ENCODE measurements at regions not wholly inside any gene's neighbourhood (a gene's known extent, or its start where the extent isn't known, plus 50 kb on each side); places are given as distances from the start of the nearest gene placed in this dataset.

DNA sequence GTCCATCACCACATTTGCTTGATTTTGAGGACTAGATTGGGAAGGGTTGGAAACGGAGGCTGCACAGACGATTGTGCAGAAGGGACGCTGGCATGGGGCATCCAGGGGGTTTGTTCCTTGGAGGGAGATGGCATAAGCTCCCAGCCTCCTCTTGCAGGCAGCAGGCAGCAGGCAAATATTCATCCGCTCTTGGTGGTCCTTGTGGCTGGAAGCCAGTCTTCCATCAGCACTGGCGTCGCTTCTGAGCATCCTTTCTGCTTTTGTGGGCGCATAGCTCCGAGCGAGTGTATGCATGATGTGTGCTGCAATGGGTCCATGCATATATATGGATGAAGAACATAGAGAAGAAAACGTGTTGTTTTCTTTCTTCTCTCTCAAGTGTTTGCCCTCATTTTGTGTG, 166.1 kb upstream of the NTM start:
- TF ChIP-seq, protein P1, sequence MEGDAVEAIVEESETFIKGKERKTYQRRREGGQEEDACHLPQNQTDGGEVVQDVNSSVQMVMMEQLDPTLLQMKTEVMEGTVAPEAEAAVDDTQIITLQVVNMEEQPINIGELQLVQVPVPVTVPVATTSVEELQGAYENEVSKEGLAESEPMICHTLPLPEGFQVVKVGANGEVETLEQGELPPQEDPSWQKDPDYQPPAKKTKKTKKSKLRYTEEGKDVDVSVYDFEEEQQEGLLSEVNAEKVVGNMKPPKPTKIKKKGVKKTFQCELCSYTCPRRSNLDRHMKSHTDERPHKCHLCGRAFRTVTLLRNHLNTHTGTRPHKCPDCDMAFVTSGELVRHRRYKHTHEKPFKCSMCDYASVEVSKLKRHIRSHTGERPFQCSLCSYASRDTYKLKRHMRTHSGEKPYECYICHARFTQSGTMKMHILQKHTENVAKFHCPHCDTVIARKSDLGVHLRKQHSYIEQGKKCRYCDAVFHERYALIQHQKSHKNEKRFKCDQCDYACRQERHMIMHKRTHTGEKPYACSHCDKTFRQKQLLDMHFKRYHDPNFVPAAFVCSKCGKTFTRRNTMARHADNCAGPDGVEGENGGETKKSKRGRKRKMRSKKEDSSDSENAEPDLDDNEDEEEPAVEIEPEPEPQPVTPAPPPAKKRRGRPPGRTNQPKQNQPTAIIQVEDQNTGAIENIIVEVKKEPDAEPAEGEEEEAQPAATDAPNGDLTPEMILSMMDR (IDR thresholded peaks at IDR 0.05): no peak
- no peak for TF ChIP-seq POLR2A (IDR thresholded peaks at IDR 0.05)
